ENCODE measurements at regions not wholly inside any gene's neighbourhood (a gene's known extent, or its start where the extent isn't known, plus 50 kb on each side); places are given as distances from the start of the nearest gene placed in this dataset.
"Not testable (repeated sequence)": the region's sequence is repeated elsewhere in the genome, so short reads cannot be mapped to it uniquely, and the experiment has no call there.

DNA sequence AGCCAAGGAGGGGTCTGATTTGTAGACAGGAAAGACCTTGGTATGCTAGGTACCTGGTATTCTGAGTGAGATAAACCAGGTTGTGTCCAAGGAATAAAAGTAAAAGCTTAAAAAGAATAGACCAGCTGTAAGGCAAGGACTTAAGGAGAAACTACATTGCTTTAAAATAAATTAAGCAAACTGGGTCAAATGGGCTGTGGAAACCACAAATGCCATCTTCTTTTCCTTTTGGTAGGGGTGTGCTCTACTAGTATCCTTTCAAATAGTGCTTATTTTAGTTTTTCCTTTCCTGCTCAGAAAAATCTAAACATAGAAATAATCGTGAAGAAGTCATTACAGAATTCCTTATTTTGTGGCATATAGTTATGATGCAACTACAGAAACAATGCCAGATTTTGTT, 138.6 kb upstream of the KLF12 start:
- no peak for DNase-seq (ENCODE audit: low read depth in 2 of 3, low spot score in 1 of 3)

DNA sequence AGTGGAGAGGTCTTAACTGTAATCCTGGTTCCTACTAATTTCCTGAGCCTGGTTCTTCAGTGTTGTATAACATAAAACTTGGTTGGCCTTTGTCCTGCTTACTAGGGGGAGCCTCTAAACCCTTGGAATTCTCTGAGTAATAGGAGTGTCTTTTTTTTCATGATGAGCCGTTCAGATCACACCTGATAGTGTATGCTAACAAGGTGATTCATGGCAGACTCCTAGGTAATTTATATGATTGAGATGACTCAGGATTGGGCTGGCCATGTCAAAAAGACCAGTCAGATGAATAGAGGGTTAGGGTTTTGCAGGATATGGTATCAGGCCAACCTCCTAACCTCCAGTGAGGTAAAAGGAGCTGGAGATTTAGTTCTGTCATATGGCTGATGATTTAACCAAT, 135.8 kb upstream of the KLF12 start:
- no peak for DNase-seq (ENCODE audit: low read depth in 2 of 3, low spot score in 1 of 3)

DNA sequence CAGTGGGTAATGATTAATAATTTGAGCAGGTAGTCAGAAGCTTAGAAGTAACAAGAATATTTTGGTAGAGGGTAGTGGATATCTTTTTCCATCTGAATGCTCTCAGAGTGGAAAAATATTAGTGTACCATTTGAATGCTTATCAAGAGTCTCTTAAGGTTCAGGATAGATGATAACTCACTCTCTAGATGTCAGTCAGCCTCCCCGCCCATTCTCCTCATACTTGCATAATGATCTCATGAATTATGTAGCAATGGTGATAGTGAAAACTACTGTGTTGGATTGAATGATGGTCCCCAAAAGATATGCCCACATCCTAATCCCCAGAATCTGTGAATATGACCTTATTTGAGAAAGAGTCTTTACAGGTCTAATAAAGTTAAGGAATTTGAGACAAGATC, 132.7 kb upstream of the KLF12 start:
- DNase-seq (ENCODE audit: low read depth in 2 of 3, low spot score in 1 of 3): no peak

DNA sequence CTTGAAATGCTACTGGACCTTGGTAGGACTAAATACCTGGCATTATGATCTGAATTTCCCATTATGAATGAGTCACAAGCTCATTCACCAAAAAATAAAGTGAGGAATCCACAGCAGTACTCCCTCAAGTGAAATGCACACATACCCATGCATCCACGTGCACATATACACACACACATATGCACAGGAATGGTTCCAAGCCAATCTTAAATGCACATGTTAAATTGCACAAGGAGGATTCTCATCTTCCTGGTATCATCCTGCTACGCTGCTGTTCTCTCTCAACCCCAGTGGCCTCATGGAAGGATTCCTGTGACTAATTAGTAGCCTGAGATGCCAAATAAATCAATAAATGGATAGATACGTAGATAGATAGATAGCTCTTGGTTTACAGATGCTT, 132.1 kb upstream of the KLF12 start:
- no peak for DNase-seq (ENCODE audit: low read depth in 2 of 3, low spot score in 1 of 3)

DNA sequence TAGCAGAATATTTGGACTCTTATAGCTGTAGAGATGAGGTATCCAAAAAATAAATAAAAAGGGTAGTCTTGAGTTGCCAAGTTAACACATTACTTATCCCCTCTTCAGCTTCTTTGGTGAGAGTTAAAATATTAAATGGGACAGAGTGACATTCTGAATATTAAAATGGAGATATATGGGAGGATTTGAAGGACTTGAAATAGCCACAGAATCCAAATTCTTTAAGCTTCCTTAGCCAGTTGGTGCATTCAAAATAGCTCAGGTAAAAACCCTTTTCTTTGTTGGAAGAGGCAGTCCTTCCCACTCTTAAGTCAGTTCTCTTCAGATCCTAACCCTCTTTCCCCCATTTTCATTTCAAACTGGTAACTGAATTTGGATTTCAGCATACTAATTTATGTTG, 130.1 kb upstream of the KLF12 start:
- DNase-seq (ENCODE audit: low read depth in 2 of 3, low spot score in 1 of 3): no peak

DNA sequence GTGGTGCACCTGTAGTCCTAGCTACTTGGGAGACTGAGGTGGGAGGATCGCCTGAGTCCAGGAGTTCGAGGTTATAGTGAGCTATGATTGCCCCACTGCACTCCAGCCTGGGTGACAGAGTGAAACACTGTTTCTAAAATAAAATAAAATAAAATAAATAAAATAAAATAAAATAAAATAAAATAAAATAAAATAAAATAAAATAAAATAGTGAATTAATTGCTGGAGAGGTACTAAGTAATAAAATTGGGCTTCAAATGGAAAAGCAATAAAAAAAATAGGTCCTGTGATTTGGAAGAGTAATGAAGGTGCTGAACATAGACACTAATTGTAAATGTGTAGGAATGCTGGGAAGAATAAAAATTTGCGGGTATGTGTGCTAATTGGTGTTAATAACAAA, 126.2 kb upstream of the KLF12 start:
- not testable (repeated sequence) for DNase-seq (ENCODE audit: low read depth in 2 of 3, low spot score in 1 of 3)

DNA sequence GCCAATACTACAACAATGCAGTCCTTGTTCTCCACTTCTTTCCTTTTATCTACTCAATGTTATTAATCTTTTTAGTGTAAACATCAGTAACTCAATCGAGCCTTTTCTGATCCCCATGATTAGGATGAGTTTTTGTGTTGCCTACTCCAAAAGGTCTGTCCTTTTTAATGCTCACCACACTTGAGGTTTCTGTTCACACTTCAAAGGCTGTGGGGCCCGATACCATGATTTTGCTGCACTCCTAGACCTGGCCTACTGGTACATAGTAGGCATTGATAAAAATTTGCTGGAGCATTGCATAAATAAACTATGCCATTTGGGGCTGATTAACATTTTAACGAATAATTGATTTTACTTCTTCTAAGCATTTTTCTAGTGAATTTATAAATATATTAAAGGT, 125.4 kb upstream of the KLF12 start:
- DNase-seq (ENCODE audit: low read depth in 2 of 3, low spot score in 1 of 3): no peak

DNA sequence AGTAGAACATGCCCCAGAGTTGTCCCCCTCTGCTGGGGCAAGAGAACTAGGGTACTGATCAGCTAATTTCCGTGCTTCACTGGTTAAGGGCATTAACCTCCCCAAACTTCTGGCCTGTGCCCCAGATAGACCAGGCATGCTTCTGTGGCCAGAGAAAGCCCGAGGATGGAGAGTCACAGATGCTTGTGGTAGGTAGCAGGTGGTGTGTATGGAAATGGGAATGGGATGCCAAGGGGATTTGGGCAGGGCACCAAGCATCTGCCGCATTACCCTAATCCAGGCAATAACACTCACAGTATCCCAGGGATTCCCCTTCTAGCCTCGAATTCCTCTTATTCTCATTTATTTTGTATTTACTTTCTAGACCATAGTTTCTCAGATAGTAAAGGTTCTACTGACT, 124.8 kb upstream of the KLF12 start:
- no peak for DNase-seq (ENCODE audit: low read depth in 2 of 3, low spot score in 1 of 3)

DNA sequence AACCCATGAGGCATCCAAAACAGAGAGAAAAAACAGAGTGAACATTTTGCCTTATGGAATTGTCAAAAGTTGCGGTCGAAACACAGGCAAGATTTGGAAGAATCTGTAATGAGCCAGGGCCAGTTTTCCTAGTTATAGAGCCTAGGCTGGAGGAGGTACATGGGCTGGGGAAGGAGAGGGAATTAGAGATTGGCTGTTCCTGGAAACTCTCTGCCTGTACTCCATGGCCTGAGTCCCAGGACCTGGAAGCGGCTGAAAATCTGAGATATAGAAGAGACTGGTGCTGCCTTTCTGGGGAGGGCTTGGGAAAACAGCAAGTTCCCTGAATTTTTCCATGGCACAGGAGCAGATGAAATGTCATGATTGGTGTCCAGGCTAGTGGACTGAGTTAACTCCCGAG, 122.8 kb upstream of the KLF12 start:
- DNase-seq (ENCODE audit: low read depth in 2 of 3, low spot score in 1 of 3): no peak

DNA sequence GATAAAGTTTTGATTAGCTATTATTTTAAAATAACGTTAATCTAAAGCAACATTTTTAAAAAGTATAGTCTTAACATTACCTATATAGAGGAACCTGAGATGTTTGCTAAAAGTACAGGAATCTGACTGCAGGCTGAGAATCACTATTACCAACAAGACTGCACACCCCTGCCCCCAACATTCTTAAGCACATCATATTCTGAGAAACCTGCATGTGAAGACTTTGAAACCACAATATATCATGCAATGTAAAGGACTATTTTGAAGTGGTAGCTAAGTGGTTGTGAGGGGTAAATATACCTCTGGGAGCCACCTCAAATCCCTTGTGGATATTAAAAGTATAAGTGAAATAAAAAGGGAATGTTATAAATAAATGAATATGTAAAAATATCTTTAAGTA, 119.0 kb upstream of the KLF12 start:
- no peak for DNase-seq (ENCODE audit: low read depth in 2 of 3, low spot score in 1 of 3)

DNA sequence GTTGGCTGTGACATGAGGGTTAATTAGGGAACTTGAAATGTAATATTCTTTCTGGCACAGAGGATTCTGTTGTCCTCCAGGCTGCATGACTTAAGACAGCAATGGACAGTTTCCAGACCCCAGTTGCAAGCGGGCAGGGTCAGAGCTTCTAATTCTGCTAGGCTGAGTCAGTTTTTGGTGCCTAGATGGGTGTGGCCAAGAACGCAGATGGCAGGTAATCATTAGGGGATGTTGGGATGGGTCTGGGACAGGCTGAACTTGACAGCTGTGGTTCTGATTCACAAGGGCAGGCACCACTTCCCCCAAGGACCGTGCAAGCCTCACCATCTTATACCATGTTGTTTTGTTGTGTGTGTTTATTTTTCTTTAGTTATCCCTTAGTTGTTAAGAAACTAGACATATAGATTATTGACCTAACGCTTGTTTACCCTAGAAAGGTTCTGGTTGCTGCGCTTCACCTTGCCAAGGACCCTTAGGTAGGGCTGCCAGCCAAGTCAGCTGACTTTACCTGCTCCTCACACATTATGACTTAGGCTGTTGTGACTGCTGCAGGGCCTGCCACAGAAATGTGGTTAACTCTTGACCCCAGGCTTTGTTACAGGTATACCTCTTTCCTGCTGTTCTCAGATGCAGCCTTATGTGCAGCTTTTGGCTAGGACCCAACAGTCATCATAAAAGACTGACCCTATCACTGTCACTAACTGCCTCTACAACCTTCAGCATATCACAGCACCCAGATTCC, 117.7 kb upstream of the KLF12 start:
- DNase-seq (ENCODE audit: low read depth in 2 of 3, low spot score in 1 of 3): no peak

DNA sequence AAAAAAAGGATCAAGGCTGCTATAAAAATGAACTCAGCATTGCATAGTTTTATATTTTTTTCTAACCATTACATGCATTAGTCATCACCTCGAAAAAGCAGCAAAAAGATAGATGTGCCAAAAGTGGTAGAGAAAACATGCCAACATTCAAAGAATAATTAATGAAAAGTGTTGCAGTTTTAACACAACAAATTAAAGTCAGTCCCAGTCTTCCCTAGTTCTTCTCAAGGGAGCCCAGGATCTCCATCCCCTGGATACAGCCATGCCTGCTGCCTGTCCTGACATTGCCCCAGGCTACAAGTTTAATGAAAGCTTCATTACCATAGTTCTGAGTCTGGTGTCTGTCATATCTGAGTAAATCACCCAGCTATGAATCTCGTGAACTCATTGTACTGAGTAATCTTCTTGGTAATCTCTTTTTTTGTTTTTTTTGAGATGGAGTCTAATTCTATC, 116.6 kb upstream of the KLF12 start:
- no peak for DNase-seq (ENCODE audit: low read depth in 2 of 3, low spot score in 1 of 3)

DNA sequence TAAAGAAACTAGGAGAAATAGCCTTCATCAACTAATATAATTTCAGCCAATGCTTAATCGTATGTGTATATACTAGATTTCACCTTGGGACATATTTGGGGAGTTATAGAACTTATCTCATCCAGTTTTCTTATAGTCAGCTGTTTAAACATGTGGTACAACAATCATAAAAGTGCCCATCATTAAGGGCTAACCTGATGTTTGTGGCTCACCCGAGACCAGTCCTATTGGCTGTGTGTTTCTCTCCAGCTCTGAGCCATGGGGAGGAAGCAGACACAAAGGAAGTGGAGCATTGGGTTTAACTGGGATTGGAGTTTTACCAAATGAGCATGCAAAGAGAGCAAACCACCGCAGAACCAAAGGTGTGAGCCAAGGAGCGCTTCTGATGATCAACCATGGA, 114.3 kb upstream of the KLF12 start:
- DNase-seq (ENCODE audit: low read depth in 2 of 3, low spot score in 1 of 3): no peak

DNA sequence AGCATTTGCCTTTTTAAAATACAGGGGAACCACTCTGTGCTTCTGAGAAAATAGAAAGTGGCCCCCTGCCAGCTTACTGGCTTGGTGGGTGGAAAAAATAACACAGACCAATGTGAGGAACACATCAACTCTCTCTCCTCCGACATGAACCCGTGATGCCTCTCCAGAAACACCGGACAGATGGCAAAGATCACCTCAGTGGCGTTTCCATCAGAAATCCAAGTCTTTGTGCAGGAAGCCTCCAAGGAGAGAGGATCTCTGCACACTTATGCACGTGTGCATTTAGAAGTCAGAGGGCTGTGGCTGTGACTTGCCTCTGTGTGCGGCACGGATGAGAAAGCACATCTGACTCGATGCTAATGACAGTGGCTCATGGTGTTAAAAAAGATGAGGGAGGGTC, 112.3 kb upstream of the KLF12 start:
- DNase-seq (ENCODE audit: low read depth in 2 of 3, low spot score in 1 of 3): no peak

DNA sequence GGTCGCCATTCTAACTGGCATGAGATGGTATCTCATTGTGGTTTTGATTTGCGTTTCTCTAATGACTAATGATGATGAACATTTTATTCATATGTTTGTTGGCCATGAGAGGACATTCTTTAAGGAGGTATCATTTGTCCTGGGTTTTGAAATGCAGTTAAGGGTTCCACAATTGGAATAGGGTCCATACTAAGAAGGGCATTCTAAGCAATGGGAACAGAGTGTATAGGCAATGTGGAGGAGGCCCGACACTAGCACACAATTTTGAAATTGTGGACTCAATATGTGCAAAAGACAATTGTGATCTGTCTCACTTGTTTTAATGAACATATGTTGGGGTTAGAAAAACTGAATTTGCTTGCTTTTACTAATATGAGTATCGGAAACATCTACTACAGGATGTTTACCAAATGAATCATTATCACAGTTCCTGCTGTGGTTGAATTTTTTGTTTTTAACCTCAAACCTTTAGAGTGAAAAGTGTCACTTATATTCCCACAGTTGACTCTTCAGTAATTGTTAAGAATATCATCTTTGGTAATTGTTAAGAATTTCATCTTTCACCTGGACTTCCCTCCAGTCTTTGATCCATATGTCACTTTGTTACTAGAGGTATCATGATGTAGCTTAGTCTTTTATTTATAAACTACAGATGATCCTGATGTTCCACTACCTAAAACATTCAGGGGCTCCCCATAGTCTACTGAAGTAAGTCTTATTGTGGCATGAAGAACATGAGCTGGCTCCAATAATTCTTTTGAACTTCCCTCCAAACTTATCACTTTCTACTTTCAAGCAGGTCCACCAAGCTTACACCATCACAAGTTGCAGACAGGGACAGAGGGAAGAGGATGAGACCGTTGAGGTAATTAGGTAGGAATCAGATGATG, 109.7 kb upstream of the KLF12 start:
- no peak for DNase-seq (ENCODE audit: low read depth in 2 of 3, low spot score in 1 of 3)

DNA sequence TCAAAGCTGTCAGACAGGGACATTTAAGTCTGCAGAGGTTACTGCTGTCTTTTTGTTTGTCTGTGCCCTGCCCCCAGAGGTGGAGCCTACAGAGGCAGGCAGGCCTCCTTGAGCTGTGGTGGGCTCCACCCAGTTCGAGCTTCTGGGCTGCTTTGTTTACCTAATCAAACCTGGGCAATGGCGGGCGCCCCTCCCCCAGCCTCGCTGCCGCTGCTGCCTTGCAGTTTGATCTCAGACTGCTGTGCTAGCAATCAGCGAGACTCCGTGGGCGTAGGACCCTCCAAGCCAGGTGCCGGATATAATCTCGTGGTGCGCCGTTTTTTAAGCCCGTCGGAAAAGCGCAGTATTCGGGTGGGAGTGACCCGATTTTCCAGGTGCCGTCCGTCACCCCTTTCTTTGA, 107.1 kb upstream of the KLF12 start:
- not testable (repeated sequence) for DNase-seq (ENCODE audit: low read depth in 2 of 3, low spot score in 1 of 3)

DNA sequence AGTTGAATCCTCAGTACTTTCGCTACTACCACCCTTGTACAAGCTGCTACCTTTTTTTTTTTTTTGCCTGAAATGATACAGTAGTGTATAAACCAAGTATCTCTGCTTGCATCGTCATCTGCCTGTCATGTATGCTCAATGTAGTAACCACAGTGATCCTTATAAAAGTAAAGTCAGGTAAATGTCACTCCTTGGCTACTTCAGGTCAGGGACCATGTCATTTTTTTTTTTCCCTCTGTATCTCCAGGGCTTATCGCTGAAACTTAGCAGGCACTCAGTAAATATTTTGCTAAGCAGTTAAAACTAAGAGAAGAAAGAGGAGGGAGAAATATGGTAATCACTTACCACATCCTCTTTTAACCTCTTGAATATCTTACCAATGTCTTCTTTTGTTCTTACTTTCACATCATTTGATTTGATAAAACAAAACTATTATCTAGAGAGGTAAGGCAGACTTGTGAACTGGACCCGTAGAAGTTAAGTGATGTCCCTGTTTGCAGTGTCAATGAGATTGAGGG, 96.8 kb upstream of the KLF12 start:
- DNase-seq (ENCODE audit: low read depth in 2 of 3, low spot score in 1 of 3): no peak

DNA sequence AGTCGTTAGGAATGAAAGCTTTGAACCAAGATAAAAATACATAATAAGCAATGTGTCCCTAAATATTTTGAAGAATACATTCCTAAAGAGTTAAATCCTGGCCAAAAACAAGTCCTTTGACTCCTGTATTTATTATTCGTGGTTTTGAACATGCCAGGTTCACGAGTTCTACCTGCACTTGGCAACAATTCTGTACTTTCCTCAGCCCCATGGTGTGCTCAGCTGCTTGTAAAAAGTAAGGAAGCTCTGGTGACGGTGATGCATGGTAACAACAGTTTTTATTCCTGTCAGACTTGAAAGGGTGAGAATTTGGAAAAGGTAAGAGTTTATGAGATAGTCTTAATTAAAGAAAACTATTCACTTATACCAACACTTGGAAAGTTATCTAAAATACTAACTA, 95.0 kb upstream of the KLF12 start:
- DNase-seq (ENCODE audit: low read depth in 2 of 3, low spot score in 1 of 3): no peak

DNA sequence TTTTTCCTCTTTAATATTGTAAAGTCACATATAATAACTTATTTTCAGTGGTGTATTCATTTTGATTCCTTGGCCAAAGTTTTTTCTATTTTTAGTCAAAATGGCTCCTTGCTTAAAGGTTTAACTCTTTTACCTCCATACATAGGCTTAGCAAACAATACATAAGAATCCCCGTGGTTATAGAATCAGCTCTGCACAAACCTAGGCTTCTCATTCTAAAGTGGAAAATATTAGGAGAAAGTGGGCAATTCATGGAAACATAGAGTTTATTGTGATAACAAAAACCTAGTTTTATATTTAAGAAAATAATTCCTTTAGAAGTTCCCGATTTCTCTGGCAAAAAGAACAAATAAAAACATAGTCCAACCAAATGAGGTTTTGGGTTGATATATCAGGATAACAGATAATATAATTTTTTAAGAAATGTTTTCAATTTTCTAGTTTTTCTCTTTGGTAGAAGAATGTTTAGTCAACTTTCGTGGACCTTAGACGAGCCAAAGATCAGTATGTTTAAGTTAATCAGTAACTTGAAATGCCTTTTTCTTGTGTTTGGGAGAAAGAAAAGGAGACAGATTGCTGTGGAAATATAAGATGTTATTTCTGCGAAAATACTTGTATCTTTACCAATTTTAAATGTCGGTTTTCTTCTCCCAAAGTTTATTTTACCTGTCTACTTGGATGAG, 93.4 kb upstream of the KLF12 start:
- no peak for DNase-seq (ENCODE audit: low read depth in 2 of 3, low spot score in 1 of 3)

DNA sequence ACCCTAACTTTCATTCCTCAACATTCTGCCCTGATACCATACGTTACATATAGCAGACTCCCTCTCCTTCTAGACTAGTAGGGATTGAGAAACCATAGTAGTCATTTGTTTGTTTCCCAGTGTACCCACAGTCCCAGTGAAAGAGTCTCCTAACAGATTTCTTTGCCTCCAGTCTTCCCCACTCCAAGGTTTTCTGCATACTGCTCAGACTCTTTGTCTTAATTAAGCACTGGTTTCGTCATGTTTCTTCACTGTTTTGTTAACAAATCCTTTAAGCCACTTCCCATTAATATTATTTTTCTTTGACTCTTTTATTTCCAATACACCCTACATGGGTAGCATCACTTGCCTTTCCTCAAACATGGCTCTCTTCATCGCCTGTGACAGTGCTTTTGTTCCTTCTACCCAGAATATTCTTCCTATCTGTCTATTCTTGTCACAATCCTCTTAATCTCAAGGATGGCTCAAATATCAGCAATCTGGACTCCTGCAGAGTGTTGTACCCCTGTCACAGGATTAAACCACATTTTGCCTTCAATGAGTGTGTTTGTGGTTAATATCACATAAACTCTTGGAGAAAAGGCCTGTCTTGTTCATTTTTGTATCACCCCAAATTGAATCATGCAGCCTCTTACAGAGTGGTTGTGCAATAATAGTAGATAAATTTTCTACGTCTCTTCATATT, 92.7 kb upstream of the KLF12 start:
- DNase-seq (ENCODE audit: low read depth in 2 of 3, low spot score in 1 of 3): no peak

DNA sequence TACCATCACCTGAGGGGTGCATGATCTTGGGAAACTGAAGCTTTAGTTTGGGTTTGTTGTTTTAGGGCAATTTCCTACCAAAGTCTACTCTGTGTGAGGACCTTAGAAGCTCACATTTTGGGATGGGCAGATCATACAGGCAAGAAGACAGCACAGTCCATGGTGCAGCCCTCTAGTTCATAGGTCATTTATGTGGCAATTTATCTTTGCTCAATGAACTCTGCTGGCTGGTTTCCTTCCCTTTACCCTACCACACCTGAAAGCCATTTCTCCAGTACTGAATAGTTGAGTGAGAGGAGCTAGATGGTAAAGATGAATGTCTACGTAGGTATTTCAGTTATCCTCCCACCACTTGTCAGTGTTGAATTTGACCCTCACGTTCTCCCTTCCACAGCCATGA, 87.5 kb upstream of the KLF12 start:
- DNase-seq (ENCODE audit: low read depth in 2 of 3, low spot score in 1 of 3): no peak

Measured in stimulated activated CD4-positive, alpha-beta T cell treated with anti-CD3 and anti-CD28 coated beads, Interleukin-12 subunit alpha, Interleukin-12 subunit beta, amount 100 ng/mL, for 48 hours (primary cell).